ENCODE measurements at regions not wholly inside any gene's neighbourhood (a gene's known extent, or its start where the extent isn't known, plus 50 kb on each side); places are given as distances from the start of the nearest gene placed in this dataset.
"Not testable (repeated sequence)": the region's sequence is repeated elsewhere in the genome, so short reads cannot be mapped to it uniquely, and the experiment has no call there.

DNA sequence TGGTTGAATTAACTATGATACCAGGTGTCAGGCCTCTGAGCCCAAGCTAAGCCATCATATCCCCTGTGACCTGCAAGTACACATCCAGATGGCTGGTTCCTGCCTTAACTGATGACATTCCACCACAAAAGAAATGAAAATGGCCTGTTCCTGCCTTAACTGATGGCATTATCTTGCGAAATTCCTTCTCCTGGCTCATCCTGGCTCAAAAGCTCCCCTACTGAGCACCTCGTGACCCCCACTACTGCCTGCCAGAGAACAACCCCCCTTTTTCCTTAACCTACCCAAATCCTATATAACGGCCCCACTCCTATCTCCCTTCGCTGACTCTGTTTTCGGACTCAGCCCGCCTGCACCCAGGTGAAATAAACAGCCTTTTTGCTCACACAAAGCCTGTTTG is 1671.4 kb downstream of the C4orf33 start:
- TF ChIP-seq CTCF (IDR thresholded peaks at IDR 0.05; ENCODE audit: poor library complexity, severe bottlenecking); EZH2 (IDR thresholded peaks at IDR 0.05; ENCODE audit: borderline replicate concordance, insufficient read depth, low read length, poor library complexity, severe bottlenecking); SMC3 (conservative IDR thresholded peaks at IDR 0.05; ENCODE audit: poor library complexity); EP300 (conservative IDR thresholded peaks at IDR 0.05; ENCODE audit: poor library complexity, severe bottlenecking); RAD21 (conservative IDR thresholded peaks at IDR 0.05); TAF1 (IDR thresholded peaks at IDR 0.05; ENCODE audit: low read depth); MXI1 (conservative IDR thresholded peaks at IDR 0.05; ENCODE audit: poor library complexity, severe bottlenecking); POLR2AphosphoS5 (IDR thresholded peaks at IDR 0.05): not testable (repeated sequence)

Data from neural cell (in vitro differentiated cells).